ENCODE measurements at regions not wholly inside any gene's neighbourhood (a gene's known extent, or its start where the extent isn't known, plus 50 kb on each side); places are given as distances from the start of the nearest gene placed in this dataset.

DNA sequence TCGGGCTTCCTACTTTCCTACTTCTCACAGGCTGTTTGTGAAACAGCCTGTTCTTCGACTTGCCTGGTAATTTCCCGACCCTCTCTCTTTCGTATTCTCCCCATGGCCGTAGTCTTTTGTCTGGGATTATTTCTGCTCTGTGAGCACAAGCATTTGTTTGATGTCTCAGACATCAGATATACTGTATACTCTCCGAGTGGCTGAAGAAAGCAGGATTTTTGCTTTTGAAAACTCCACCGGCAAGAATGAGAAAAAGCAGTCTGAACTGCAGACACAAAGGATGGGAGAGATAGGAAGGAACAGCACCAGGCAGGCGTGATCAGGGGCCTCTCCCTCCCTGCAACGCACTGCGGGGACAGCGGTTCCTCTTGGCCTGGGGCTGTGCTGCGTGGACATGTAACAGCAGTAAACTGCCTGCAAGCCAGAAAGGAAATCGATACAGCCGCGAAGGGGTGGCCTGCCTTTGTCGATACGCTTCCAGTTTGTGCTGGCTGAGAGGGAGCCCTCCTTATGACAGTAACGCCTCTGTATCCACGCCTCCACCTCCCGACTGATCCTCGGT is 313.9 kb upstream of the TLE4 start:
- Histone ChIP-seq H3K9me3 (ENCODE audit: low read depth) (no peaks in the 10 kb centered on the region), H3K36me3 (no peaks in the 10 kb centered on the region), H3K27me3 (no peaks in the 10 kb centered on the region), H3K4me3 (no peak overlapping the region), H3K4me1 (ENCODE audit: low read depth) (no peaks in the 10 kb centered on the region), H3K27ac (no peak overlapping the region)
- no peak for DNase-seq (ENCODE audit: low read depth in 1 of 2, low spot score in 1 of 2)
- TF ChIP-seq, protein P1, sequence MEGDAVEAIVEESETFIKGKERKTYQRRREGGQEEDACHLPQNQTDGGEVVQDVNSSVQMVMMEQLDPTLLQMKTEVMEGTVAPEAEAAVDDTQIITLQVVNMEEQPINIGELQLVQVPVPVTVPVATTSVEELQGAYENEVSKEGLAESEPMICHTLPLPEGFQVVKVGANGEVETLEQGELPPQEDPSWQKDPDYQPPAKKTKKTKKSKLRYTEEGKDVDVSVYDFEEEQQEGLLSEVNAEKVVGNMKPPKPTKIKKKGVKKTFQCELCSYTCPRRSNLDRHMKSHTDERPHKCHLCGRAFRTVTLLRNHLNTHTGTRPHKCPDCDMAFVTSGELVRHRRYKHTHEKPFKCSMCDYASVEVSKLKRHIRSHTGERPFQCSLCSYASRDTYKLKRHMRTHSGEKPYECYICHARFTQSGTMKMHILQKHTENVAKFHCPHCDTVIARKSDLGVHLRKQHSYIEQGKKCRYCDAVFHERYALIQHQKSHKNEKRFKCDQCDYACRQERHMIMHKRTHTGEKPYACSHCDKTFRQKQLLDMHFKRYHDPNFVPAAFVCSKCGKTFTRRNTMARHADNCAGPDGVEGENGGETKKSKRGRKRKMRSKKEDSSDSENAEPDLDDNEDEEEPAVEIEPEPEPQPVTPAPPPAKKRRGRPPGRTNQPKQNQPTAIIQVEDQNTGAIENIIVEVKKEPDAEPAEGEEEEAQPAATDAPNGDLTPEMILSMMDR (IDR thresholded peaks at IDR 0.05; ENCODE audit: low read depth, low read length), result no peak

DNA sequence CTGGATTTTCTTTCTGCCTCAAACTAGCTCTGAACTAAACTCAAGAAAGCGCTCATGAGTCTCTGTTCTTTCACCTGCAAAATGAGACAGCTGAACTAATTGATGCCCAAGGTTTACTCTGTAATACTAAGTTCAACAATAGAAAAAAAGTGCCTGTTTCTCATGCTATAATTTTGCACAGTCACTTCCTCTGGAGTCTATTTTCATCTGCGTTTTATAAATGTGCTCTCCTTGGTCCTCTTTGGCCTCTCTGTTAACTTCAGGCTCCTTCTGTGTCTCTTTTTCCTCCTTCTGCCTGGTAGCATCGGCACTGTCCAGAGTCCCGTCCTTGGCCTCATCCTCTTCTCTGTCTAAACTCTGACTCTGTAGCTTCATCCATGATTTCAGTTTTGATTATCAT is 311.9 kb upstream of the TLE4 start:
- no peaks in the 10 kb centered on the region for H3K36me3 ChIP-seq
- DNase-seq (ENCODE audit: low read depth in 1 of 2, low spot score in 1 of 2), result no peak
- H3K4me3 ChIP-seq, result no peak overlapping the region
- no peaks in the 10 kb centered on the region for H3K9me3 ChIP-seq (ENCODE audit: low read depth)
- H3K27me3 ChIP-seq, result no peaks in the 10 kb centered on the region
- TF ChIP-seq, protein P1 (IDR thresholded peaks at IDR 0.05; ENCODE audit: low read depth, low read length), result no peak
- no peaks in the 10 kb centered on the region for H3K4me1 ChIP-seq (ENCODE audit: low read depth)
- H3K27ac ChIP-seq, result no peak overlapping the region

DNA sequence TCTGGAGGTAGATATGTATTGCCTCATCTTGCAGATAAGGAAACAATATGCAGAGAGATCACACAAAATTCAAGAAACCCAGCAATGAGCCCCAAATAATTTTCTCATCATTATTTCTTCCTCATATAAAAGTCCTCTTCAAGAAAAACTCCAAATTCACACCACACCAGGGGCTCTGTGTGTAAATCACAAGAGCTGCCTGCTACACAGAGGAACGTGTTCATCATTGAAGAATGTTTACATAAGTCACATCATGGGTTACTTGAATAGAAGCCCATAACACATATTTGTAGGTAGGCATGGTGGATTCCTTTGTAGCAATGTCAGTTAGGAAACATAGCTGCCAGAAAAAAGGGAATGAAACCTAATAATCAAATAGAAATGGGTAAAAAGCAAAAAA is 308.1 kb upstream of the TLE4 start:
- Histone ChIP-seq H3K27ac (no peak overlapping the region), H3K27me3 (no peaks in the 10 kb centered on the region), H3K36me3 (no peaks in the 10 kb centered on the region), H3K4me1 (ENCODE audit: low read depth) (no peaks in the 10 kb centered on the region), H3K4me3 (no peak overlapping the region), H3K9me3 (ENCODE audit: low read depth) (no peaks in the 10 kb centered on the region)
- TF ChIP-seq, protein P1 (IDR thresholded peaks at IDR 0.05; ENCODE audit: low read depth, low read length), result no peak
- no peak for DNase-seq (ENCODE audit: low read depth in 1 of 2, low spot score in 1 of 2)

DNA sequence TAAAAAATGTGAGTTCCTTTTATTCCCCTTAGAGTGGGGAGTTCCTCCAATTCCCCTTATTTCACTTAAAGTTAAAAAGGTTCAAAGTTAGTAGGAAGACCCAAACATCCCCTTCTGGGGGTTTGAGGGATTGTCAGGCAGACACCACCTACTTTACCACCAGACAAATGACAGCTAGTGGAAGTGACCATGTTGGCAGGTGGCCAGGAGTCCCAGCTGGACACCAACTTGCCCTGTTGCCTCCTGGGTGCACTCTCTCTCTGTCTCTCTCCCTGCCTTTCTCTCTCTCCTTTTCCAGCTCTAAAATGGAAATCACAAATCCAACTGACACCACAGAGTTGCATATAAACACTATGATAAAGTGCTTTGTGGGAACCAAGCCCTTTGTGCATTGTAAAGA is 307.7 kb upstream of the TLE4 start:
- Histone ChIP-seq H3K4me3 (no peak overlapping the region), H3K27me3 (no peaks in the 10 kb centered on the region), H3K27ac (no peak overlapping the region), H3K9me3 (ENCODE audit: low read depth) (no peaks in the 10 kb centered on the region), H3K36me3 (no peaks in the 10 kb centered on the region), H3K4me1 (ENCODE audit: low read depth) (no peaks in the 10 kb centered on the region)
- DNase-seq (ENCODE audit: low read depth in 1 of 2, low spot score in 1 of 2), result no peak
- TF ChIP-seq, protein P1 (IDR thresholded peaks at IDR 0.05; ENCODE audit: low read depth, low read length), result no peak

DNA sequence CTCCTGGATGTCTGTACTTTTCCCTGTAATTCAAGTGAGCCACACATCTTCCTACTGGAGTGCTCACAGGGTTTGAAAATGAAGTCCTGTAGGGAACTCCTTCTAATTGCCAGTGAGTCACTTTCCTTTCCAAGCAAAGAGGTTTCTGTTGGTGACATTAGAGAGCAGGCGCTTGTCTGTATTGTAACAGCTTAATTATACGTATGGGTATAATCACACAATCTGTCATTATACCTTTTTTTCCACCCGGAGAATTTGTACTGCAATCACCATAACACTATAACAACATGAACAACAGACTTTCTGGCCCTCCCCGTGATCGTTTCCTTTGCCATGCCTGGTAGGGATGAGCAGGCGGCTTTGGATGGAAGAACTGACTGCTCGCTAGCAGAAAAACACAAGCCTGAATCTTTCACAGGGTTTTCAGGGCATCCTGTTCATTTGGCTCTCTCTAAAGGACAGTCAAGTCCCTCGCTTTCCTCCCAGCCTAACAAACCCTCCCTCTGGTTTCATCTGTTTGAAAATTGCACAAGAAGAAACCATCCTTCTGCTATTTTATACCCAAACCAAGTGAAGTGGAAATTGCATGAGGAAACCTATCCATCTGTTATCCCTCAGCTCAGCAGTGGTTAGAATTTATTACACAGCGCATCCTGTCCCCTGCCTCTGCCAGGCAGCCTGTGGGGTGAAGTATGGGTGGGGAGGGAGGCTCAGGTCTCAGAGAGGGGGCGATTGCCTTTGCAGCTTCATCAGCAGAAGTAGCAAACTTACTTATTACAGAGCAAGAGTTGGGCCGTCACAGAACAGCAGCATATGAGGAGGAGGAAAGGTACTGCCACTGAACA is 307.0 kb upstream of the TLE4 start:
- Histone ChIP-seq H3K4me1 (ENCODE audit: low read depth) (no peaks in the 10 kb centered on the region), H3K36me3 (no peaks in the 10 kb centered on the region), H3K9me3 (ENCODE audit: low read depth) (no peaks in the 10 kb centered on the region), H3K27ac (no peak overlapping the region), H3K27me3 (no peaks in the 10 kb centered on the region), H3K4me3 (no peak overlapping the region)
- TF ChIP-seq, protein P1 (IDR thresholded peaks at IDR 0.05; ENCODE audit: low read depth, low read length), result no peak
- DNase-seq (ENCODE audit: low read depth in 1 of 2, low spot score in 1 of 2), result no peak
